Endothelial cell of umbilical vein (primary cell): ENCODE measurements at regions not wholly inside any gene's neighbourhood (a gene's known extent, or its start where the extent isn't known, plus 50 kb on each side); places are given as distances from the start of the nearest gene placed in this dataset.

Experiments
- BruUV-seq: library from RNA; stranded (reverse); fragments of 400-500 nt; replicated peaks from 2 replicates; lab custom pipeline; 2021; lab: Mats Ljungman, UMichigan
- CTCF ChIA-PET: fragments of 300-600, 350-600 bp; sonication (Branson Sonifier 250); formaldehyde crosslinking; loops from one replicate; lab custom pipeline; 2021; ENCODE audit warnings: antibody characterized with exemption, inconsistent platforms; lab: Charles Lee
- POLR2A ChIA-PET: fragments of 300-600, 350-600 bp; sonication (Branson Sonifier 250); formaldehyde crosslinking; loops from one replicate; lab custom pipeline; 2021; ENCODE audit warnings: antibody characterized with exemption, inconsistent platforms; lab: Charles Lee
- DNase-seq: peaks from one replicate; pipeline ENCODE4 v3.0.0-alpha.2; 2011; ENCODE audit warnings: low read depth, low spot score
- FAIRE-seq: peaks from 2 replicates; lab custom pipeline; 2011; peaks lifted over from hg19 to GRCh38; lab: Jason Lieb, UNC
- H2AFZ ChIP-seq: 2 replicates; pipeline ENCODE4 v1.6.0; 2012; ENCODE audit warnings: low read depth, low read length, control low read depth, inconsistent platforms
- H3K27ac ChIP-seq: 2 replicates; pipeline ENCODE4 v1.5.1; 2011; ENCODE audit warnings: low read depth, mild to moderate bottlenecking, control low read depth, low read length, moderate library complexity; ENCODE audit not compliant: insufficient read depth
- H3K27me3 ChIP-seq, 2 experiments: 2 replicates each; pipeline versions ENCODE4 v1.6.0 to v1.6.1; 2011; ENCODE audit warnings: low read length in 2 of 2, mixed read lengths in 1 of 2; ENCODE audit not compliant: control insufficient read depth in 2 of 2, insufficient read depth in 2 of 2
- H3K36me3 ChIP-seq, 2 experiments: 2 replicates in 1 of 2; 3 replicates in 1 of 2; pipeline ENCODE4 v1.5.1; 2011; ENCODE audit warnings: low read length in 2 of 2, mild to moderate bottlenecking in 1 of 2, moderate library complexity in 1 of 2; ENCODE audit not compliant: control insufficient read depth in 2 of 2, insufficient read depth in 2 of 2; ENCODE audit errors: extremely low read depth in 1 of 2
- H3K4me1 ChIP-seq: 3 replicates; pipeline ENCODE4 v1.5.1; 2011; ENCODE audit warnings: mild to moderate bottlenecking, low read length; ENCODE audit not compliant: control insufficient read depth, insufficient read depth; ENCODE audit errors: extremely low read depth
- H3K4me2 ChIP-seq: 2 replicates; pipeline ENCODE4 v1.6.1; 2011; ENCODE audit warnings: low read length, control low read depth, mixed read lengths; ENCODE audit not compliant: insufficient read depth
- H3K4me3 ChIP-seq, 3 experiments: fragments of 200-600 bp in 1 of 3; sonication (generic), shearing (Covaris generic) in 1 of 3; replicated peaks in 1 of 3; 2 replicates each; pipeline ENCODE4 v1.5.1; 2011 to 2016; ENCODE audit warnings: control low read depth in 3 of 3, low read length in 3 of 3, mild to moderate bottlenecking in 2 of 3, inconsistent platforms in 1 of 3, low read depth in 1 of 3, moderate library complexity in 1 of 3; ENCODE audit not compliant: insufficient read depth in 1 of 3
- H3K79me2 ChIP-seq: 2 replicates; pipeline ENCODE4 v1.6.0; 2012; ENCODE audit warnings: low read length, inconsistent platforms; ENCODE audit not compliant: control insufficient read depth, insufficient read depth
- H3K9ac ChIP-seq: replicated peaks from 2 replicates; pipeline ENCODE3; 2011; ENCODE audit warnings: low read length, control low read depth; ENCODE audit not compliant: insufficient read depth; ENCODE audit errors: extremely low read depth
- H3K9me1 ChIP-seq: replicated peaks from 3 replicates; pipeline ENCODE4 v1.6.0; 2011; ENCODE audit warnings: mild to moderate bottlenecking, low read length; ENCODE audit not compliant: control insufficient read depth, insufficient read depth; ENCODE audit errors: extremely low read depth
- H3K9me3 ChIP-seq: replicated peaks from 2 replicates; pipeline ENCODE4 v1.5.1; 2012; ENCODE audit warnings: low read length, inconsistent platforms; ENCODE audit not compliant: control insufficient read depth, insufficient read depth
- H4K20me1 ChIP-seq: replicated peaks from 2 replicates; pipeline ENCODE3; 2011; ENCODE audit warnings: mild to moderate bottlenecking, low read length; ENCODE audit not compliant: control insufficient read depth, insufficient read depth; ENCODE audit errors: extremely low read depth
- CTCF ChIP-seq, 2 donors: IDR thresholded peaks; 1 replicate in 1 of 2; 2 replicates in 1 of 2; pipeline ENCODE4 v1.5.1; 2011; ENCODE audit warnings: low read length in 2 of 2, mild to moderate bottlenecking in 2 of 2, moderate library complexity in 2 of 2, control low read depth in 1 of 2, inconsistent platforms in 1 of 2, low read depth in 1 of 2; ENCODE audit not compliant: insufficient read depth in 1 of 2; ENCODE audit errors: extremely low read depth in 1 of 2
- EZH2 ChIP-seq: IDR thresholded peaks from 2 replicates; pipeline ENCODE4 v1.6.1; 2012; ENCODE audit warnings: borderline replicate concordance, low read depth, mild to moderate bottlenecking, moderate library complexity, low read length, inconsistent platforms; ENCODE audit not compliant: severe bottlenecking
- FOS ChIP-seq: IDR thresholded peaks from 2 replicates; pipeline ENCODE4 v1.6.1; 2011; ENCODE audit warnings: mild to moderate bottlenecking, low read length, moderate library complexity, borderline replicate concordance; ENCODE audit not compliant: insufficient read depth
- GATA2 ChIP-seq: IDR thresholded peaks from 2 replicates; pipeline ENCODE4 v1.7.0; 2011; ENCODE audit warnings: low read depth, mild to moderate bottlenecking, moderate library complexity, mixed read lengths, low read length; ENCODE audit not compliant: insufficient read length, insufficient read depth
- JUN ChIP-seq: IDR thresholded peaks from 2 replicates; pipeline ENCODE4 v1.6.1; 2011; ENCODE audit warnings: borderline replicate concordance, low read depth; ENCODE audit not compliant: insufficient read length, insufficient read depth
- MAX ChIP-seq: IDR thresholded peaks from 2 replicates; pipeline ENCODE4 v1.6.1; 2011; ENCODE audit not compliant: insufficient read depth, insufficient read length
- MYC ChIP-seq: IDR thresholded peaks from one replicate; pipeline ENCODE4 v1.6.1; 2011; ENCODE audit warnings: mild to moderate bottlenecking, low read depth, low read length
- POLR2A ChIP-seq: IDR thresholded peaks from 2 replicates; pipeline ENCODE4 v1.6.1; 2012; ENCODE audit warnings: low read depth, mild to moderate bottlenecking, control low read depth, low read length
- POLR2AphosphoS5 ChIP-seq: IDR thresholded peaks from 2 replicates; pipeline ENCODE4 v1.6.1; 2012; ENCODE audit warnings: low read depth, mild to moderate bottlenecking, control low read depth, low read length, moderate library complexity; ENCODE audit not compliant: insufficient read depth
- dilution Hi-C: fragments of 300-500 bp; cut with MboI; formaldehyde crosslinking; loops from one replicate; pipeline ENCODE4 v1.15.0; 2019; ENCODE audit warnings: low sequenced_read_pairs; ENCODE audit not compliant: extremely low pct_ligation_motif_present
- intact Hi-C: fragments of 100-400 bp; cut with micrococcal nuclease; formaldehyde crosslinking; loops from one replicate; pipeline ENCODE4 v1.10.0; 2022

- TF ChIP-seq EZH2, result no peak
- no peak for TF ChIP-seq POLR2A
- no peak for TF ChIP-seq CTCF (IDR thresholded peaks at IDR 0.05; ENCODE audit: extremely low read depth in 1 of 2, insufficient read depth in 1 of 2, low read depth in 1 of 2, low read length in 2 of 2)
- TF ChIP-seq FOS, result no peak
- TF ChIP-seq POLR2AphosphoS5, result no peak
- no peak for TF ChIP-seq MAX
- TF ChIP-seq GATA2, result no peak
- TF ChIP-seq JUN, result no peak
- no peak for TF ChIP-seq MYC
- POLR2A ChIA-PET, result no interaction called here
- dilution Hi-C loops (no loop called here), intact Hi-C loops (no loop called here)
- Histone ChIP-seq H3K9me1 (no peaks in the 10 kb centered on the region), H3K79me2 (no peaks in the 10 kb centered on the region), H4K20me1 (no peaks in the 10 kb centered on the region), H3K4me1 (no peaks in the 10 kb centered on the region), H3K36me3 (no peaks in the 10 kb centered on the region), H3K9me3 (no peaks in the 10 kb centered on the region), H3K4me3 (no peak overlapping the region), H2AFZ (no peak overlapping the region), H3K9ac (no peak overlapping the region), H3K27ac (no peak overlapping the region), H3K27me3 (no peaks in the 10 kb centered on the region), H3K4me2 (no peak overlapping the region)
- no peak for FAIRE-seq
- no TSS peak for BruUV-seq
- CTCF ChIA-PET, result no interaction called here
- DNase-seq, result no peak
Measured at GRCh38 chr1:5501206-5501930, 490.9 kb downstream of the NPHP4 start.
